GM21576 (cell line): ENCODE measurements at regions not wholly inside any gene's neighbourhood (a gene's known extent, or its start where the extent isn't known, plus 50 kb on each side); places are given as distances from the start of the nearest gene placed in this dataset.

Source experiments
- ATAC-seq: cut with Tn5 transposase; IDR thresholded peaks from one replicate; pipeline ENCODE4 v1.9.1; 2021; ENCODE audit warnings: mild to moderate bottlenecking, moderate library complexity; ENCODE audit not compliant: unreplicated experiment

DNA sequence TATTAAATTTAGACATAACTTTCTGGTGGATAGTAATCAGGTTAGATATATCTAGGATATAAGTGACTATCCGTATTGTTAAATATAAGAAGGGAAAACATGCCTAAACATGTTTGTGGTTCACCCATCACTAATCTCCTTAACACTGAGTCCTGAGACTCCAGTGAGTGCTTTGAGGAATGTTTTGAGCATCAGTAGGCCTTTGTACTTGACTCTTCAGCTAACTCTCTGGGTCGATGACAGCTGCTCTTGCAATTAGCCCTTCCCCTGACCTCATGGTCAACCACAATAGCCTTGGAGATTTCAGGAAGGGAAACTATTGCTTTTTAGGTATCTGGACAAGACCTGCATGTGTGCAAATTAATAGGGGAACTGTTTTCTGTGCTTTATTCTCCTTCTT lies 716.8 kb downstream of the EPHA4 start:
- ATAC-seq: no peak

DNA sequence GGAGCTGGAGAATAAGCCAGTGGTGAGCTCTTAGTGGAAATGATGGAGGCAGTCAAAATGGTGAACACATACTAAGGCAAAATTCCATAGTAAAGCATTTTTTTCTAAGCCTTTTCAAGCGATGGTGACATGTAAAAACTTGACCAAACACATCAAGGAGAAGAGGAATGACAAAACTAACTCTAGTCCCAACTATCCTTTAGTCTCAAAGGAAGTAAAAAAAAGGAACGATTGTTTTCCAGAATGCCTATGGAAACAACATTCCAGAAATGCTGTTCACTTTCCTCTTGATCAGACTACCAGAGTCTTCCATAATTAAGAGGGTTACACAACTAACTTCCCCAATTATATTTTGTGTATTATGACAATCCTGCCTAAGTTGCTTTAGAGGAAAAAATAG lies 715.6 kb downstream of the EPHA4 start:
- no peak for ATAC-seq

DNA sequence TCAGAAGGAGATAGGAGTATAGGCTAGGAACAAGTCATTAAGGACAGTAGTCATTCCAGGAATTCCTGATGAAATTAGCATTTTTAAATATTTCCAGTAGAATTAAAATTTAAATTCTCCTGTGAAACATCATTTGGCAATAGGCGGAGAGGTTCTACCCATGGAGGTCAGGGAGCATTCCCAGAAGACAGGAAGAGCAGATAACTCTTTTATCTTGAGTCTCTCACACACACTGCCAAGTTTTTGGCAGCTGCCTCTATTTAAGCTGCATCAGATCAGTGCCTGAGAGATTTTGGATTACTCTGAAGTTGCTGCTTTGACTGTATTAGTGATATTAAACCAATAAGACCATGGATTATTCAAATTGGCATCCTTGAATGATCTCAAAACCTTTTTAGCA lies 714.7 kb downstream of the EPHA4 start:
- ATAC-seq: no peak

DNA sequence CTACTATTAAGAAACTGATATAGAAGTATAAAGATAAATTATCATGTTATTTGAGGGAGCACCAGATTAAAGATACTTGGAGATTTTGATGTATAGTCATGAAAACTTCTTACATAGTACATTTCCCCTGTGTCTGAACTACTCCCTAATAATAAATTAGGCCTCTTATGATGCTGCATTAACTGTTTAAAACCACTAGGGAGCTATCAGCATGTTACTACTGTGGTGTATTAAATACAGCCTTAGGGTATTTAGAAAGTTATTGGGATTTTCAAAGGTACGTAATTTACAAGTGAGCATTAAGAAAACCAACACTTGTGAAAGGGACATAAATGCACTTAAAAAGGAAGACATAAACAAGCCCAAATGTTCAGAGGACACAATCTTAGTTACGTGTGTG lies 714.0 kb downstream of the EPHA4 start:
- no peak for ATAC-seq

DNA sequence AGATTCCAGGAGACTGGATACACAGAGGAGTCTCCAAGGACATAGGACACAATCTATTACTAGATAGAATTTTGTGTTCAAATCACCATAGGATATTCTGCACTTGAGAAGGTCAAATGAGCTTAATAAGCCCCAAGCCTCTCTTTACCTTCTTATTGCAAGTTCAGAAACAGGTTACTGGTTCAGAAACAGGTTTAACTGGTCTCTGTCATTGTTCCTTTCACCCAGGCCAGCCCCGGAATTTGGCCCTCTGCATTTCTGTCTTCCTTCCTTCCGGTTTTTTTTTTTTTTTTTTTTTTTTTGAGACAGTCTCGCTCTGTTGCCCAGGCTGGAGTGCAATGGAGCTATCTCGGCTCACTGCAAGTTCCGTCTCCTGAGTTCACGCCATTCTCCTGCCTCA lies 700.2 kb downstream of the EPHA4 start:
- no peak for ATAC-seq

DNA sequence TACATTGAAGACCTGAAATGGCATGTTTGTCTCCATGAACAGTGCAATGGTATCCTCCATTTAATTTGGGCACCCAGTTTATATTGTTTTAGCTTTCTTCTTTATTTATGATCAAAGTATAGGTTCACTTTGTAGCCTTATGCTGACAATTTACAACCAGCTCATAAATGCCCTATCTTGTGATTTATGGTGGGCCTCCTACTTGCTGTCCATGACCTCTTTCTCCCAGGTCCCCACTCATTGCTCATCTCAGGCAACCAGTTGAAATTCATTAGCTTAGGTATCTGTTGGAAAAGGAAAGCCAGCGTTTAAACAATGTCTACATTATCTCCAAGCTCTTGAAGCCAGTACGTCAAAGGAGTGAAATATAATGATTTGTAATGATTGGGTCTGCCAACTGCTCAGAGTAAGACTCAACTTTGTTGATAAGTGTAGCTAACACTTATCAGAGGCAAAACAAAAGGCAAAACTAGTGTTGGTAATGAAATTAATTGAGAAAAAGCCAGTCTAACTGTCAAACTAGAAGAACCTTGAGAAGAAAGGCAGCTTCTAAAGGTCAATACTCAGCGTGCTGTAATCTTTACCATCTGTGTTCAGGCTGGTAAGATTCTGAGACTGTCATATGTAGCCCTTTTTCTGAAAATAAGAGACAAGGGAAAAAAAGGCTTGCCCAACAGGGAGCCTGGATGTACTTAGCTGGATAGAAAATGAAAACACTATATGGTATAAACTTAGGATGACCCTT lies 695.9 kb downstream of the EPHA4 start:
- ATAC-seq: no peak

DNA sequence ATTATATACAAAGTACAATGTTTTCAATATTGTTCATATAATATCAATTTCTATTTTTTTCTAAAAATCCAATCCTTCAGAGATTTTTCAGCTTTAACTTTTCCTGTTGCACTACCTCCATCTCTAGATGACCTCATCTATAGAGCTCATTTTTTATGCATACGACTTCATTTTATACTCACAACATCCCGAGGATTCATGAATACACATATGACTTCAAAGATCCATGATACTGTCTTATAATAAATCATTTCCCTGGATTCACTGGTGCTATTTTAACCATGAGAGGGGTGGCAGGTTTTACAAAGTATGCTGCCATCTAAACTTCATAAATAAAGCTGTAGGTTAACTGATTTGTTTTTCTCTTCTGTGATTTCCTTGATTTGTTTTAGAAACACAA lies 694.6 kb downstream of the EPHA4 start:
- ATAC-seq: no peak

DNA sequence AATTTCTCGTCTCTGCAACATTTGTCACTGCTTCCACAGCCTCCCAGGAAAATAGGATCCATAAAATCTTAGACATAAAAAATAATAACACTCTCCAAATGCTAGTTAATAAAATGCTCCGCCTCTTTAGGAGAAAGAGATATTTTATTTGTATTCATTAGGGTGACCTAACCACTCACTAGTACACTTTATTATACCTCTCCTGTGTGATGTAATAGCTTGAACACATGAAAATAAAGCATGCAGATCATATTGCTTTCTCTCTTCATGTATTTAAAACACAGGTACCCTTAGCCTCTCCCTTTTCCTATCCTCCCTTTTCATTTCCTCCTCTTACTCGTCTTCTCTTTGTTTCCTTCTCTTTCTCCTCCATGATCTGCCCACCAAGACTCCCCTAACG lies 694.2 kb downstream of the EPHA4 start:
- ATAC-seq: no peak

DNA sequence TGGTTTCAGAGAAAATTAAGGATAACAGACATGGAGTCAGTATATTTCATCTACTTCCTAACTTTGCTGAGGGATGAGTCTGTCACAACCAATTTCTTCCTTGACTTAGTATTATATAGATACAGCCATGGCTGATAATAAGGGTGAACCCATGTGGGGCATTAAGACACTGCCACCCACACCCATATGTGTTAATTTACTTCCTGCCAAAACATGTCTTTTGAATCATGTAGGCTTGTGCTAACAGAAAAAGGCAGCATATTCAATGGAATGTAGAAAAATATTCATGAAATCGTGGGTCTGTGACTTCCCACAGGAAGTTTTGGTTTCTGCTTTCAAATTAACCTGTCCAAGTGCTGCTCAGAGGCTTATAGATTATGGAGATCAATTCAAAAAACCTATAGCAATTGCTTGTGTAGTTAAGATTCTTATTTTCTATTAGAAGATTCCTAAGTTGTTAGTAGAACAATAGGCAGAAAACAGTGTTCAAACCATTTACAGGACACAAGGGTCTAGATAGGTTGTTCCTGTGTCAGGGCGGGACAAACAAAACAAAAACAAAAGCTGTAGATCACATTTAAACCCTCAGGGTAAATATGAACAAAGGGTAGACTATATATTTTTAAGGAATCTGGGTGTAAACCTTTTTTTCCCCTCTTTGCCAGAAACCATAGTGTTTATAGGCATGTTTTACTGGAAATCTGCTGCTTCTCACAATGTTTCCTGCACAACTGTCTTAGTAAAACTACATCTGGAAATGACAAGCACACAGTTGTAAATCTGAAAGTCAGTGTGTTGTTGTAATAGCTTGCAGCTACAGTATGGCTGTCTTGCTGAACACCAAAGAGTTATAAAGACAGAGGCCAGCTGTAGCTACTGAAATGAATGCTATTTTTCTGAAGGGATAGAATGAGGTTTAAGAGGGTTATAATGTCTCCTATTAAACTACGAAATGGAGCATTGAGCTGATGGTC lies 691.2 kb downstream of the EPHA4 start:
- no peak for ATAC-seq

DNA sequence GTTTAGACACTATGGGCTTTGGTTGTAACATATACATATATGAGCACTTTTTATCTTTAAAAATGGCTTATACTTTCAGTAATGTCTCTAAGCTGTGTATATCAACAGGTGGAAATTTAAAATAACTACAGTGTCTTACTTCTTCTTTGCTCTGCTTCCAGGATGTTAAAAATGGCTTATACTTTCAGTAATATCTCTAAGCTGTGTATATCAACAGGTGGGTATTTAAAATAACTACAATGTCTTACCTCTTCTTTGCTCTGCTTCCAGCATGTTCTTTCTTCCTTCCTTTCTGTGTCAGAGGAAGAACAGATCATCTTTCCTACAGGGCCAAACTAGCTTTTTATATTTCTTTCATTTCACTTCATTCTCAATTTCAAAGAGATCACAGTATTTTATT lies 689.6 kb downstream of the EPHA4 start:
- ATAC-seq: no peak

DNA sequence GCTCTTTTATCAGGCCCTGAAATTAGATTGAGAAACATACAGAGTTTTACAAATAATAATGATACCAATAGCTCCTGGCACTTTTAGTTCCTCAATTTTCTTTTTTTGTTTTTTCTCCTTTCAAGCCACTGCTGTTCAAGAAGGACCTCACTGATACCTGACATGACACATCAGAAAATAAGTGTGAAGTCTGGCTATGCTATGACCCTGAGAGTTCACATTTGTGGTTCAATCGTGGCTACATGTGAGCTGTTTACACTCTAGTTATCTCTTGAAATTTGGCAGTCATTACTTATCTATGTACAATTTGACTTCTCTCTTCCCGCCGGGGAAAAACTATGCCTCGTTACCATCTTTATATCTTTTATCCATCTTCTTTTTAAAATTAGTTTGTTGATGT lies 686.5 kb downstream of the EPHA4 start:
- no peak for ATAC-seq

DNA sequence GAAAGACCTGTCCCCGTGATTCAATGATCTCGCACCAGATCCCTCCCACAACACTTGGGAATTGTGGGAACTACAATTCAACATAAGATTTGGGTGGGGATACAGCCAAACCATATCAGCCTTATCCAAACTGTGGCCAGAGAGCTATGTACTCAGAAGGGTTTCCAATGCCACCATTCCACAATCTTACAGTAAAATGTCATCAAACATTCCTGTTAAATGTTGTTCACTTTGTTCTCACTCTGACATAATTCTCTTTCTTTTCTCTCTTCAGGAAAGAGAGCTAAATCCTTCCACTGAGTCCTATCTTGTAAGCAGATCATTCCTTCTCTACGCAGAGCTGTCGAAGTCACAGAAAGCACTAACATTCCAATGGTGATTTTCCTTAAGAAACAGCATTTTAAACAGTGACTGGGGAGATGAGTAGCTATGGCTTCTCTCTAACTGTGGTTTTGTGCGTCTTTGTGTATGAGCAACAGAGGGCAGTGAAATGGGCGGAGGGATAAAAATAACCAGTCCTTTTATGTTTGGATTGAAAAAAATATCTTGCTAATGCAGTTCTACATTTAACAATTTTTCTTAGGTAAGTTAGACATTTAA lies 684.7 kb downstream of the EPHA4 start:
- no peak for ATAC-seq

DNA sequence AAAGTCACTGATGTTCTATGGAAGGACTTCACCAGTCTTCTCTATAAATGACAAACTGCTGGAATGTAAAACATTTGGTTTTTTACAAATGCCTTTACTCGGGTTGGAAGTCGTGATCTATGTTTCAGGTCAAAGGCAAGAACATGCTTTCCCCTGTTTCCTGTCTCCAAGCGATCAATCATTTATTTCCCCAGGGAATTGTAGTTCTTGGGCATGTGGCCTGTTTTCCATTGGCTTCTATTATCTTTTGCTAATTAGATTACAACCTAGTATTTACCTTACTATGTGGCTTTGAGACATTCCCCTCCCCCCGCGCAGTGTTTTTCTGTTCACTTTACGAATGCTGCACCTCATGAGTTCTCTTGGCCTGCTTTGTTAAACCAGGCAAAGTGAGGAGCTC lies 684.2 kb downstream of the EPHA4 start:
- no peak for ATAC-seq

DNA sequence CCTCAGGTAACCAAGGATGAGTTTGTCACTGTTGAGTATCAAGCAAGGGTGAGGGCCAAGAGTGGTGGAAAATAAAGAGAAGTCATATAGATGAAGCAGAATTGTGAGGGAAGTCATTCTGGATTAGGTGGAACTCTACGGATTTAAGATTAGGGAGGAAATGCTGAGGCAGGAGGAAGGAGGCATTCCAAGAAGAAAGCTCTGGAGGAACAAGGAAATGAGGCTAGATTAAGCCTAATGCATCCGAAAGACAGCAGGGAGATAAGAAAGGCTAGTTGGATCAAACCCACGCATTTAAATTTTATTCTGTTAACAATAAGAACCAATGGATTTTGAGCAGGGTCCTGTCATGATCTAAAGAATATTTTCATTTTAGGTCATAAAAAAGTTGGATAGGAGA lies 681.2 kb downstream of the EPHA4 start:
- no peak for ATAC-seq

DNA sequence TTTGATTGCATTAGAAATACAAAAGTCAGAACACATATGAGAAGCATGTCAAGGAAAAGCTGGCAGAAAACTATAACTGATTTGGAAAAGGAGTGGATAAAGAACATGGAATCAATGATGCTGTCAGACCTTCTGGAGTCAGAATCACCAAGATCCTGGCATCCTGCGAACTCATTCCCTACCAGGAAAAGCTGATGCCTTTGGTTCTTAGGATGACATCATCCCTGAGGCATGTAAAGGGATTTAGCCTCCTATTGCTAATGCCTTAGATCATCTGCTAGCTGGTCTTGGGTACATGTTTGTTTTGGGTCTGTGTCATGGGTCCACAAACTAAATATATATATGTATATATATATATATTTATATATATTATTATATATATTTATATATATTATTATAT lies 680.7 kb downstream of the EPHA4 start:
- ATAC-seq: no peak

DNA sequence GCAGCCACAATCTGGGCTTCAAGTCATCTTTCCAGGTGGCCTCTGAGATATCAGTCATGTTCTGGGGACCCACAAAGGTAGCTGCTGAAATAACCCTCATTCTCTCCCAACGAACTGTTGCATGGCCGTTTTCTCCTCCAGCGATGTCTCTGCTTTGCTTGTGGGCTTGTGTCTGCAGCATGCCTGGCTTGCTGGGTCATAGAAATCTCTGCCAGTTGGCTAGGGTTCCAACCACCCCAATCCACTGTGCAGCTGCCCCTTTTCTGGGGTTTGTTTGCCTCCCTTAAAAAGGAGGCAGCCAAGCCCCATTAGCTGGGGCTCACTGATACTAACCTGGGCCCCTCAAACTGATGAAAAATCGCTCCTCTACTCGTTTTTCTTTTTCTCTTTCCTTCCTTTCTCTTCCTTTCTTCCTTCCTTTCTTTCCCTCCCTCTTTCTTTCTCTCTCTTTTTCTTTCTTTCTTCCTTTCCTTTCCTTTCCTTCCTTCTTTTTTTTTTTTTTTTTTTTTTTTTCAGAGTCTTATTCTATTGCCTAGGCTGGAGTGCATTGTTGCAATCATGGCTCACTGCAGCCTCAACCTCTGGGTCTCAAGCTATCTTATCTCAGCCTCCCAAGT lies 680.0 kb downstream of the EPHA4 start:
- no peak for ATAC-seq

DNA sequence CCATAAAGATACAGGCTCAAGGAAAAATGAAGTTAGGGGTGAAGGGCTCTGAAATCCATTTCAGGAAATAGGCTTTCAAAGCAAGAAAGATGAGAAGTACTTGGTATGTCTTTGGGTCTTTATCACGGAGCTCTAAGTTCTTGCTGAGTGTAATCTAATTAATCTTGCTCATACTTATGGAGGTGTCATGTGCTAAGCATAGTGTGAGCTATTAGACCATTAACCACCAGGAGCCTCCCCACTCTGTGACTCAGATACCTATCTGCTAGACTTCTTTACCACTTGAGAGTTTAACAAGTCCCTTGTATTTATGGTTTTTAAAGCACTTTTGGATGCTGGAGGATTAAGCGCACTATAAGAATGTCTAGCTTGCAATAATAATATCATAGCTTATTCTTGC lies 678.7 kb downstream of the EPHA4 start:
- no peak for ATAC-seq

DNA sequence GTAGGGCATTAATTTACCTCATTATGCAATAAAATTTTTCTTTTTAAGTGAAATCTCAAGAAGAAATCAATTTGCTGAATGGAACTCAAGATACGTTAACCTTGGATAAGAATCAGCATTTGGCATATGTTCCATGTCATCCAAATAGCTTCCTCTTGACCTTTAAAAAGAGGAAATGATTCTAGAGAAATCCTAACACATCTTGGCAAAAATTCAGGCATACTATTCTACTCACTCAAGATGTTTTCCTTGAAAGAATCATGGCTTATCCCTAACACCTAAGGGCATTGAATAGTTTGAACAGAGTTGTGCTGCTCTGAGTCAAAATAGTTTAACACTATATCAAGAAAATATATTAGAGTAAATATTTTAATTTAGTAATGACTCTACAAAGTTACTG lies 678.0 kb downstream of the EPHA4 start:
- ATAC-seq: no peak

DNA sequence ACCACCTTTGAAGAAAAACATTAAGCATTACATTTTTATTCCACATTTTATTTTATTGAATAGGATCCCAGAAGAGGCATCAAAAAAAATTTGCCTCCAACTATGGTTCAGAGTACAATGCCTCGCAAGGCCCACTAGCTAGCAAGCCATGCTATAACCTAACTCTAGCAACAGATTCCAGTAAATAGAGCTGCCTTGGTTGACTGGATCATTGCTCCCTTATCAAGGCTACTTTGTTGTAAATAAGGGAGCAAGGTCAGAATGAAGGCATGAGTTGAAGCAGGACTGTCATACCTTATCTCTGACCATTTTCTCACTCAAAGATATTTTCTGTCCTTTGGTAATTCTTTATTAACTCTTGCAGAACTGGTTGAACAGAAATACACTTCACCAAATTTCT lies 672.6 kb downstream of the EPHA4 start:
- ATAC-seq: no peak

DNA sequence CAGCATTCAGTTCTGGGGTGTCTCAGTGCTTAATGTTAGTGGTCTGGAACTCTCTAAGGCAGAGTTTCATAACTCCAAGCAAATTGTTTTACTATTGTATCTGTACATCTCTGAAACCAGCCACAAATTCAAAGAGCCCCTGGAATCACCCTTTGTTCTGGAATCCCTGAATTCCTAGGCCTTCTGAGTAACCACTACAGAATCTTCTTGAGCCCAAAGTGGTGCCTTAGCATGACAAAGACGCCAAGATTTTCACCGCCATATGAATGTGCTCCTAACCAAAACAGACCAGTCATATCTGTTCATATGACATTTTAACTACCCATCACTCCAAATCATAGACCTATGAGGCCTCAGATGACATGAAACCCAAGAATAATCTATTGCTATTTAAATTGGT lies 668.1 kb downstream of the EPHA4 start:
- no peak for ATAC-seq

DNA sequence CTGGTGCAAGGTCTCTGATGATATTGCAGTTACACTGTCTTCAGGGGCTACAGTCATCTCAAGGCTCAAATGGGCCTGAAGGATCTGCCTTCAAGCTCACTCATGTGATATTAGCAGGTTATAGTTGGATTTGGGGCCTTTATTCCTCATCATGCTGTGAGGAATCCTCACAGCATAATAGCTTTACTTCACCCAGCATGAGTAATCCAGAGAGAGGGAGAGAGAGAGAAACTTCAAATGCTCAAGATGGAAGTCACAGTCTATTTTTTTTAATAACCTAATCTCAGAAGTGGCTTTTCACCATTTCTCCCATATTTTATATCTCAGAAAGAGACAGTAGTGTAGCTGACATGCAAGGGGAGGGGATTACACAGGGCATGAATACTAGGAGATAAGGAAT lies 658.7 kb downstream of the EPHA4 start:
- no peak for ATAC-seq
